ENCODE measurements at regions not wholly inside any gene's neighbourhood (a gene's known extent, or its start where the extent isn't known, plus 50 kb on each side); places are given as distances from the start of the nearest gene placed in this dataset.

DNA sequence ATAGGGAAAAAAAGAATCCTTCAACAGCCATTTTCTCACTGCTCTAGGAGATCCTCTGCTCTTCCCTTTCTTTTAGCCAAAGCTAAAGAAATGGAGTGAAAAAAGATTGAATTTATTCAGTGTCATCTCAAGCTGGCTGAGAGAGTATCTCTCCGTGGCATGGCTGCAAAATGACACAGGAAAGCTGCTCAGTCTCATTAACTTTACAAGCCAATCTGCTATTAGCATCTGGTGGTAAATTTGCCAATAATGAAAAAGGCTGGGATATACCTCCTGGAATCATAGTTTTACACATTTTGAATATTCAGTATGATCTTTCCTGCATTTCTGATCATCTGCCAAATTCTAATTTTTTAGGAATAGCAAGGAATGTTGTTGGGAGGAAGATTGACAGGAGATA is 176.8 kb upstream of the CHRM3 start:
- DNase-seq (ENCODE audit: low spot score), result no peak

DNA sequence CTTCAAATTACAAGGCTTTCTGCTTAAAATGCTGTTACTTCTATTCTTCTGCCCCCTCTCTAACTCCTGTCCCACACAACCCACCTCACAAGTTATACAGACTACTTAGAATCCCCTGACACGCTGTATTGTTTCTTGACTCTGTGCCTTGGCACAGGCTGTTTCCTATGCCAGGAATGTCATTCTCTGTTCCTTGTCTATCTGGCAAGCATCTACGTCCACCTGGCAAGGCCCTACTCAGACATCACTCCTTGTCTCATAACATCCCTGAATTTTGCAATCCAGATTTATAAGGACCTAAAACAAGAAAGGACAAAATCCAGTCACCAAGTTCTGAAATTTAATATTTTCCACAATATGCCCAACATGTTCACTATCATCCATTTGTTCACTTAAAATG is 182.0 kb upstream of the CHRM3 start:
- no peak for DNase-seq (ENCODE audit: low spot score)

DNA sequence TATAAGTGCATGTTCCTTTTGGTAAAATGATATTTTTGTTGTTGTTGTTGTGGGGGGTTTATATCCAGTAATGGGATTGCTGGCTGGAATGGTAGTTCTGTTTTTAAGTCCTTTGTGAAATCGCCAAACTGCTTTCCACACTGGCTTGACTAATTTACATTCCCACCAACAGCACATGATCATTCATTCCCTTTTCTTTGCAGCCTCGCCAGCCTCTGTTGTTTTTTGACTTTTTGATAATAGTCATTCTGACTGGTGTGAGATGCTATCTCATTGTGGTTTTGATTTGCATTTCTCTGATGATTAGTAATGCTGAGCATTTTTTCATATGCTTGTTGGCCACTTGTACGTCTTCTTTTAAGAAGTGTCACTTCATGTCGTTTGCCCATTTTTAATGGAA is 188.5 kb upstream of the CHRM3 start:
- no peak for DNase-seq (ENCODE audit: low spot score)

DNA sequence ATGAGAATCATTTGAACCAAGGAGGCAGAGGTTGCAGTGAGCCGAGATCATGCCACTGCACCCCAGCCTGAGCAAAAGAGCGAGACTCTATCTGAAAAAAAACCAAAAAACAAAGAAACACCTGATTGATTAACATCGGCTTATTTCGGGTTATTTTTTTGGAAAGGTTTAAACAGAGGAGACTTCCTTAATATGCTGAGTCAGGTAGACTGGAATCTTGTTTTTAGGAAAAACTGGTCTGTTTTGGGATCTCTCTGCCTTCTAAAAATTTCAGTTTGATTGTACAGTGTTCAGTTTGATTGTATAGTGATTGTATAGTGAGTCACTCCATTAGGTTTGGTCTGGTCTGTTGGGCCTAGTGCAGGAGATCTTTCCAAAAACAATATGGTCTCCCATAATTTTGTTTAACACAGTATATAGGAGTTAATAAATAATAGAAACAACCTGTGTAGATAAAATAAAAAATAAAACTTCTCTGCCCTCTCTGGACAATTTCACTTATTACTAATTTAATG is 196.3 kb upstream of the CHRM3 start:
- no peak for DNase-seq (ENCODE audit: low spot score)

DNA sequence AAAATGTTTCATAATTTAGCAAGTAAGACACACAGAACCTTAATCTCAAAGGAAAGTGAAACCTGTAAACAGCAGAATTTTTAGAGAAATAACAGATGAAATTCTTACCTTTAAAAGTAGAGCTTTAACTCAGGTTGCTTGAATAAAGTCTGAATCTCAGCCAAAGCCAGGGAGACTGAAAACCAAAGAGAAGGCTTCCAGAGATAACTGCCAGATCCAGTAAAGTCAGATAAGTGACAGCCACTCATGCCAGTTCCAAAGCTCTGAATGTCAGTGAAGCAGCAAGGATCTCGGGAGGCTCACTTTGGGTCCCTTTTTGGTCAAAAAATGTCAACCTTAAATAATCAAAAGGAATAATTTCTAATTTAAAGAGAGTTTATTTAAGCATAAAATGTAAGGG is 199.9 kb upstream of the CHRM3 start:
- DNase-seq (ENCODE audit: low spot score), result no peak

DNA sequence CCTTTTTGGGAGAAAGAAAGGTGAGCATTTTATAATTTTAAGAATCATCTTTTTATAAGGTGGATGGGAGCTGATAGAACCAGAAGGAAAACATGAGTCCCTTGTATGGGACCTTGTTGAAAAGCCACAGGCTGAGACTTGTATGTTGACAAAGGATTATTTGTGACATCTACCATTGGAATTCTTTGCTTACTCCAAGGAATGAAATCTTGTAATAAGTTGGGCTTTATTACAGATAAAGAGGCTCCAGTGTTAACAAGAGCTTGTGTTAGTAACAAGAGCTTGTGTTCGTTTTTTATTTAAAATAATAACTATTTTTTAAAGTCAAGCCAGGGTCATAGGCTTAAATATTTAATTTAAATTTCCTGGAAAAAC is 201.1 kb upstream of the CHRM3 start:
- peak; percentile 77 for DNase-seq (ENCODE audit: low spot score)

DNA sequence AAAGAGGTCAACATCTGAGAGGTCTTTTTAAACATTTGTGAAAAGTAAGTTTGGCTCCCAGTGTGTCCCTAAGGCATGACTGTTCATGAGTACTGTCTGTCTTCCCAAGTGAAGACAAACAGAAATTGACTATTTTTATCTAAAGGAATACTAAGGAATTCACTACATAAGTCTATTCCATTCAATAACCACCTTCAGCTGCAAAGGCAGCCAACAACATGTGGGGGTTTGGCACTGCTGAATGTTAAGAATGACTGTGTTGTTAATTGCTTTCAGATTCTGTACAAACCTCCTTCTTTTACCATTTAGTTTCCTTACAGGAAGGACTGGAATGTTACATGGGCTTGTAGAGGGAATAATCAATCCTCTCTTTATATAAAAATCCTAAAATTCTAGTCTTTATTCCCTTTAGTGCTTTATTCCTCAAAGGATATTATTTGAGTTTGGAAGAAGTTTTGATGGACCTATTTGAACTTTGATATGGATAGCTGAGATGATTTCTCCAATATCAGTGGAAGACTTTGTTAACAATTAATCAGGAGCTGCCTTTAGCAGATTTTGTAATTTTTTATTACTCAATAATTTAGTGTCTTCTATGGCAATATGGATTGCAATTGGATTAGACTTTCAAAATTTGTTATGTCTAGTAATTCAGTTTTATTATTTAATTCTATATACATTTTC is 201.7 kb upstream of the CHRM3 start:
- peak; percentile 61 for DNase-seq (ENCODE audit: low spot score)

DNA sequence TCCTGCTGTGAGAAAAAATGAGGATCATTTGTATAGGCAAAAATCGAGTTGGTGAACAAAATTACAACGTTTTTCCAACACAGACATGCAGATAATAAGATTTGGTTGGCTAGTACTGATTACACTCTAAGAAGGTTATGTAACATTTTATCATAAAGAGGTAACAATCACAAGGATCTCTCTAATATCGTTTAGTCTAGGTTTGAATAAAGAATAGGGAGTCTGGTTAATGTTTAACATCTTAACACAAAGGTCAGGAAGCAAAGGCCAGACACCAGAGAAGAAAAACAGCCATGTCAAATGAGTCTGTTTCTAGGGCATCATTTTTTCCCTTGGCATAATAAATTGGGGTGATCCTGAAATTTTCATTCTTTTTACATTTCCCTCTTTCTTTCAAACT is 207.4 kb upstream of the CHRM3 start:
- no peak for DNase-seq (ENCODE audit: low spot score)

DNA sequence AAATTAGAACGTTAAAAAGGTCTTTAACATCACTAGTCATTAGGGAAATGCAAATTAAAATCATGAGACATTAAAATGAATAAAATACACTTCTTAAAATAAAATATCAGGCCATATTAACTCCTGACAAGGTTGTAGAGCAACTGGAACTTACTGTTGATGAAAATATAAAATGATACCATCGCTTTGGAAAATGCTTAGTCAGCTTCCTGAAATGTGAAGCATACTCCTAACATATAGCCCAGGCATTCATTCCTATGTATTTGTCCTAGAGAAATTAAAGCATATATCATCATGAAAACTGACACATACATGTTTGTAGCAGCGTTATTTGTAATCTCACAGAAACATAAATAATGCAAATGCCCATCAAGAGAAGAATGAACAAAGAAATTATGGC is 211.5 kb upstream of the CHRM3 start:
- no peak for DNase-seq (ENCODE audit: low spot score)

DNA sequence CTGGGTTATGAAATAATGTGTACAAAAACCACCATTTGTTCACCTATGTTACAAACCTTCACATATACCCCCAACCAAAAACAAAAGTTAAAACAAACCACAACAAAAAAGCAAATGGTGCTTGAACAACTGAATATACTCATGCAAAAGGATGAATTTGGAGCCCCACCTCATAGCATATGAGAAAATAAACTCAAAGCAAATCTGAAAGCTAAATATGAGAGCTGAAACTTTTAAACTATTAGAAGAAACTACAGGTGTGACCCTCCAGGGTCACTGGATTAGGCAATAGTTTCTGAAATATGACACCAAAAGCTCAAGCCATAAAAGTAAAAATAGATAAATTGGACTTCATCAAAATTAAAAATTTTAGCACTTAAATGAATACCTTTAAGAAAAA is 215.5 kb upstream of the CHRM3 start:
- DNase-seq (ENCODE audit: low spot score), result no peak

DNA sequence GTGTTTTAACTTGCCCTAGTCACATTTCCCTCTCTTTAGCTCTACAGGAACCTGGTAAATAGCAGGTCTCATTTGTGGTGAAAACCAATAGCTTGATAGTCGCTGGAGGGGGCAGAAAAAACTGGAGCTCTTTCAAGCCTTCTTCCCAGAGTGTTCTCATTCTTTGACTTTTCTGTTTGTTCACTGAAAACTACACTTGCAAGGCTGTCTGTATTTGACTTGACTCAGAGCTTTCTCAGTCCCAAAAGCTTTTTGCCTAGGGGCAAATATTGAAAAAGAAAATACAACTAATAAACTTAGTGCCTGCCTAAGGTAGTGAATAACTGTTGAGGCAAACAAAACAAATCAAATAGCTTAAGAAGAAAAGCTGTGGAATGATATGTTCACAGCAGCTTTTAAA is 217.1 kb upstream of the CHRM3 start:
- no peak for DNase-seq (ENCODE audit: low spot score)

DNA sequence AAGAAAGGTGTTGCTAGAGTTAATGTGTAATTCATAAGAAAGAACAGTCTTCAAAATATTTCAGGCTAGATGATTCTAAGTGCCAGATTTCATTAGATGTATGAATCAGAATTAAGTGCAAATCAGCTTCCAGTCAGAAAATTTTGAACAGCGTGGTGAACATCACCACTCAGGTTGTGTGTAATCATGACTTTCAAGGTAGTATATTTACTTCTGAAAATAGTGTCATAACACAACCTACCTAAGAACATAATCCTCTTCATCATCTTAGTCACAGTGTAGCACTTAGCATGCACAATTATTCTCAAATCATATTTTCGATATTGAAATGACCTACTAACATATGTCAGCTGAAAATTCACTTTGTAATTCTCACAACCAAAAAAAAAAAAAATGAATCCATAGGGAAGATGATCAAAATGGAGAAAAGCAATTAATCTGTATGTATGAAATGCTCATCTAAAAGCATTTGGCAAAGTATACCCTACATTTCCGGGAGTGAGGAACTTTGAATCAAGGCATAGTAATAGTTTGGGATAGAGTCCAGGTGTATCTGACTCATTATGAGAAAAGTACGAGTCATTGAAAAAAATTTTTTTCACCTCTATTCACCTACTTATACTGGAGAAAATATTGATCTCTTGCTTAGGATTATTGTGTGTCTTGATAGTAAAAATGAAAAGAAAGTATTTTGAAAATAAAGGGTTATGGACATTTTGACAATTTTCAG is 221.8 kb upstream of the CHRM3 start:
- DNase-seq (ENCODE audit: low spot score), result no peak

DNA sequence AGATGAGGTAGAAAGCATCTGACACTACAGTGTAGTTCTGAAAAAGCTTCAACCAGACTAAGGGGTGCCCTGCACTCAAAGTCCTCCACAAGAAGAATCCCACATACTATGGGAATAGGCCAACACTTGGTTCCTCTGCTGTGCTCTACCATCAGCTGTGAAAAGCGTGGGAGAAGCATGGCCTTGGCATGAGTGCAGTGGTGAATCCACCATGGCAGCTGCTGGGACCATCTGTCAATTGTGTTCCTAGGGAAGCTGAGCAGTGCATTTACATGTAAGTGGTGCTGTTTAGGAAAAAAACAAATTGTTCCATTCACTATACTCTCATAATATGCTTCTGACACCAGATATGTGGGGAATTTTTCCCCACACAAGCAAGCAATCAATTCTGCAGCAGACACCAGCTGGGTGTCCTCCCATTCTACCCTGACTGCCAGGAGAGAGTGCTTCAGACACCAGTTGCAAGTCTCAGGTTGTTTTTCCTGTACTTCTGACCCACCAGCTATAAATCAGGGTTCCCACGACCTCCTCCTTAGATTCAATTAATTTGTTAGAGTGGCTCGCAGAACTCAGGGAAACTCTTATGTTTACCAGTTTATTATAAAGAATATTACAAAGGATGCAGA is 230.8 kb upstream of the CHRM3 start:
- no peak for DNase-seq (ENCODE audit: low spot score)

DNA sequence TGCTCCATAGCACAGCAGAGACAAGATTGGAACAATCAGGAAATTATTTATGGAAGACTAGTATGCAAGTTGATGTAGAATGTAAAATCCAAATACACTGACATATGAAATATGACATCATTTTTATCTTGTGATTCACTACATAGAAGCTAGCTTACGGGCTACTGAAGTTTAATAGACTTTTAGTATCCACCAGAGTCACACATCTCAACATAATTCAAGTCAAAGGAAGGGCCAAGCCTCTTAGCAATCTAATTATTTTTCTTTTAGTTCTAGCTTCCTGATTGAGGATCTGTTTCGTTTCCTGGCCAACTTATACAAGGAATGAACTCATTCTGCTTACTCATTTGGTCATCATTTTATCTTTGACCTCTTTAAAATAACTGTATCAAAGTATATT is 234.4 kb upstream of the CHRM3 start:
- no peak for DNase-seq (ENCODE audit: low spot score)

DNA sequence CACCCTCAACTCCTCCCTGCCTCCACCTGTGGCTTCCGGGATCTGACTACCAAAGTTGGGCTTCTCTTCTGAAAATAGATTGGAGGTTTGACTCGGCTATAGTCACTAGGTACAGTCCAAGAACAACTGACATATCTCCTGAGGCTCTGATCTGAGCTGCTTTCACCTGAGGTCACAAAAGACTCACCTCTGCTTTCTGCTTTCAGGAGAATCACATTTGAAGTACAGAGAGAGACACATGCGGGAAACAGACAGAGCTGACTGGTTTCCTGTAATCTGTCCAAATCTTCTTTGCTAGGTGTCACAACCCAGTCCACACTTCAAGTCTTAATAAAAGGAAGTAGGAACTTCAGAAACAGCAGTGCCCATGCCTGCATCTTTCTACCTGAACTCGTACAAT is 245.4 kb upstream of the CHRM3 start:
- no peak for DNase-seq (ENCODE audit: low spot score)

DNA sequence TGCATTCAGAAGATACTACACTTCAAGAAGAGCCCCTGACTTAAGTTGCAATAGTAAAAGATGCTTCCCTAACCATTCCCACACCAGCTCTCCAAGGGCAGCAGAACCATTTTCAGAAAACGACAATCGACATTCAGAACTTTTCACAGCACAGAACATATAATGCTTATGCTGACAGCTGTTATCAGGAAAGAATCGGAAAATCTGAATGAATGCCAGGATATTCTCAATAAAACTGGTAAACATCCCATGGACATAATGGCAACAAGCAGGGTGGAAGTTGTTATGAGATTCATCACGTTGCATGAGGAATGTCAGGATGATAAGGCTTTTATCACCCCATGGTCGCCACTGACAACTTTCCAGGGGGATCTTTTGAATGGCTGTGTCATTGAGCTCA is 246.6 kb upstream of the CHRM3 start:
- DNase-seq (ENCODE audit: low spot score), result no peak

DNA sequence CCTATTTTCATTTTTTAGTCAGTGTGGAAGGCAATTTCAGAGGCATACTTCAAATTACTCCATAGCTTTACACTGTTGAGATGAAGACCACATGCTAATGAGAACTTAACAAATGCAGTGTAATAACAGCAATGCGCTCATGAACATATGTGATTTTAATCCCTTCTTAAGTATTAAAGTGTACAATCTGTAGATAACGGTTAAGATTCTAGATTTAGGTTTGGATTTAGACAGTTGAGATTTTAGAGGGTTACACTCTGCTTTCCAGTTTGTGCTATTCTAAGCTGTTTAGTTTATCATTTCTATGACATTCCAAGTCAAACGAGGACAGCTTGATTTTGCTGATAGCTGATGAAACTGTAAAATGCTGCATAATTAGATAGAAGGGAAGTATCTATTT is 257.8 kb upstream of the CHRM3 start:
- no peak for DNase-seq (ENCODE audit: low spot score)

DNA sequence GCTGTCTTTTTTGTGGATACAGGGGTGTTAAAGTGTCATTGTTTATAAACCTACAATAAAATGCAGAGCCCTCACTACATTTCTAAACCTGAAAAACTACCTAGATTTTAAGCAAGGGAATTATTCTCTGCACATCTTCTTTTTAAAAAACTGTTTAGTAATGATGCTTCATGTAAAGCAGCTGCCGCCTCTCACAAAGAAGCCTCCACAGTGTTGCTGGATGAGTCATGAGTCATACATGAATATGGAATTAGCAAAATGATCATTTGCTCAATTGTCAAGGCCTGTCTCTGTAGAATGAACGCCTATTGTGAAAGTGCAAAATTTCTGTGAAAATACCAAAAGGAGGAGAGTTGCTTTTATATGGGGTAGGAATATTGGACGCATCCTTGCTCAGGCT is 259.5 kb upstream of the CHRM3 start:
- DNase-seq (ENCODE audit: low spot score), result peak; percentile 49

DNA sequence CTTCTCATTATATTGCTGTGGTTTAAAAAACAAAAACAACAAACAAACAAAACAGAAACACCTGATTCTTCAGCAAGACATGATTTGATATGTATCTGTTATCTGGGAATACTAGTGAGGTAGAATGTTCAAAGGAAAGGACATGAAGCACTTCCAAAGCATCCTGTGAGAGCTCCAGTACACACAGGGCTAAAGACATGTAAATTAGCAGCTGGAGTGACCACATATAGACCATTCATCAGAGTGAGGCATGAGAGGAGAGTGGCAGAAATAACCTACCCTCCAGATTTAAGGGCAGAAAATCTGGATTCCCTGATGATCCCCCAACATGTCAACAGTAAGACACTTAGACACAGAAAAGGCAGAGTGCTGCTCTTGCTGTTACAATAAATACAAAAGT is 260.5 kb upstream of the CHRM3 start:
- DNase-seq (ENCODE audit: low spot score), result no peak

DNA sequence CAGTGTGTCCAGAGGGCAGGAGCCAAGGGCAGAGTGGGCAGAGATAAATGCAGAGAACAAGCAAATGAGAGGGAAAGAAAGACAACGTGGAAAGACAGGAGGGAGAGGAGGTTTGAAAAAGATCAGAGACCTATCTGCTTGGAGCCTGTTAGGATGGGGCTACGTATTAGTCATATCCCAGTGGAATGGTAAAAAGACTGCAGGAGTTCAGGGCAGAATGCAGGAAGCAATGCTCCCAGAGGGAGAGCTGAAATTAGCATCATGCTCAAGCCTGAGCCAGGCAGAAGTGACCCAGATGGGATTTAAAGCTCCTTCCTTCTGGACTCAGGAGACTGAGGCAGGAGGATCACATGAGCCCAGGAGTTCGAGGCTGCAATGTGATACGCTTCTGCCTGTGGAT is 261.3 kb upstream of the CHRM3 start:
- peak; percentile 83 for DNase-seq (ENCODE audit: low spot score)

DNA sequence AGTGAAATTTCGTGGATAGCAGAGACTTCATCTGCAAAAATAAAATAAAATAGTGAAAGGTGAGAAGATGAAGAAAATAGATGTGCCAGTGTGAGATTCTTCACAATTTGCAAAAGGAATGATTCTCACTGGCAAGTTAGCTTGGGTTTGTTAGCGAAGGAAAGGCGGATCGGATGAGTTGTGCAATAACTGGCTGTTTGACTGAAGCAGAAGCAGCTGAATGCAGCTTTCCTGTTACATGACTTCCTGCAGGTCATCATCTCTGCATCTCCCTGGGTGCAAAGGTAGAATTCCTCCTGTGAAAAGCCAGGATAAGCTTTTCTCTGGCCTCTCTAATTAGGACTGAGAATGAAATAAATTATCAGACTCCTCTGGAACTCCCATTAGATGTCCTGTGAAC is 263.1 kb upstream of the CHRM3 start:
- no peak for DNase-seq (ENCODE audit: low spot score)

DNA sequence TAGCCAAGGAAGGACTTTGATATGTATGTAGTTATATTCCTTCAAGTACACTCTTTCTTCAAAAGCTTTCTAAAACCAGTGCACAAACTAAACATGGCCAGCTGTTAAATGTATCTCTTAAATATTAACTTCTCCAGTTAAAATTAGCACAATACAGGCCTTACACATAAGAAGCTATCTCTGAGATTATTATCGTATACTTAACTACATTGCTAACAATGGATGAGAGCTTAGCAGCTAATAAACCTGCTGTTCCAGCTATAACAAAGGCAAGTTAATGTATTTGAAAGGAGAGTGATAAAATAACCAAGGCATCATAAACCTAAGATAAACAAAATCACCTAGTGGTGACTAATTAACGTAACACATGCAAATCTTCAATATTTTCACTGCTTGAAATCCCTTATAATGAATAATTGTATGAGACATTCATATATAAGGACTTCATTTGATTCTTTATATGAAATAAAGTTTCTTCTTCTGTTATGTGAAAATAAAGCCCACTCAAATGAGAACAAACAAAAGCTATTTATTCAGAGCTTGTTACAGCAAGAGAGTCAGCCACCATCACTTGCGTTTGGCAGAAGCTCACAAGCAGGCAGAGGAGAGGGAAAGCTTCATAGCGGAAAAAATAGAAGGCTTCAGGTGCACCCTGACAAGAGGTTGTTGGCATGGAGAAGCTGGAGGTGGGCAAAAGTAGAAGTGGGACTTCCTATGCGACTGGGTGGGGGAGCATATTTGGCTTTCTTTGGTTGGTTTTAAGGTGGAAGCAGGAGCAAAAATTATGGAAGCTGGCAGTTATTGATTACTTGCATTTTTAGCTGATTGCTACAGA is 274.1 kb upstream of the CHRM3 start:
- DNase-seq (ENCODE audit: low spot score), result no peak

DNA sequence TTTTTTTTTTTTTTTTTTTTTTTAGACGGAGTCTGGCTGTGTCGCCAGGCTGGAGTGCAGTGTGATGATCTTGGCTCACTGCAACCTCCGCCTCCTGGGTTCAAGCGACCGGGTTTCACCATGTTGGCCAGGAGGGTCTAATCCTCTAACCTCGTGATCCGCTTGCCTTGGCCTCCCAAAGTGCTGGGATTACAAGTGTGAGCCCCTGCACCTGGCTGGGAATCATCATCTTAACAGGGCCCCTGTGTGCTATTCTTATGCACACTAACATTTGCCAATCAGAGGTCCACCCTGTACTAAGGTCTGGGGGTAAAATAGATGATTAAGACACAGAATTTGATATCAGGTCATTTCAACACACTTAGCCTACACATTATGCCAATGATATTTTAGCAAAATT is 278.7 kb upstream of the CHRM3 start:
- no peak for DNase-seq (ENCODE audit: low spot score)

Data from COLO829 (cell line).